SK-N-SH treated with all-trans-retinoic acid at 6 μM for 48 hours (cell line): ENCODE measurements at regions not wholly inside any gene's neighbourhood (a gene's known extent, or its start where the extent isn't known, plus 50 kb on each side); places are given as distances from the start of the nearest gene placed in this dataset.

ENCODE experiments used
- ATAC-seq: fragments of 200-7000 bp; cut with Tn5 transposase; 3 replicates; pipeline ENCODE4 v1.9.1; 2020; ENCODE audit warnings: mild to moderate bottlenecking, moderate library complexity
- ARNTL ChIP-seq: fragments of 450-650 bp; formaldehyde crosslinking; IDR thresholded peaks from 2 replicates; pipeline ENCODE4 v1.5.0; 2020; ENCODE audit warnings: low read depth, mild to moderate bottlenecking, moderate library complexity, borderline replicate concordance
- CREB5 ChIP-seq: fragments of 250-450 bp; sonication (Bioruptor Pico); IDR thresholded peaks from 2 replicates; pipeline ENCODE4 v1.5.1; 2020; ENCODE audit warnings: low read depth, mild to moderate bottlenecking, moderate library complexity
- CSDC2 ChIP-seq: fragments of 250-450 bp; sonication (Bioruptor Pico); IDR thresholded peaks from 2 replicates; pipeline ENCODE4 v1.5.0; 2020; ENCODE audit warnings: mild to moderate bottlenecking, moderate library complexity
- CSRNP3 ChIP-seq: fragments of 250-450 bp; sonication (Bioruptor Pico); IDR thresholded peaks from 2 replicates; pipeline ENCODE4 v1.5.1; 2021; ENCODE audit warnings: mild to moderate bottlenecking, moderate library complexity
- ESRRG ChIP-seq: fragments of 250-450 bp; sonication (Bioruptor Pico); IDR thresholded peaks from 2 replicates; pipeline ENCODE4 v1.6.1; 2021; ENCODE audit warnings: mild to moderate bottlenecking
- GLIS3 ChIP-seq: fragments of 250-450 bp; sonication (Bioruptor Pico); IDR thresholded peaks from 2 replicates; pipeline ENCODE4 v1.5.0; 2020; ENCODE audit warnings: mild to moderate bottlenecking, moderate library complexity
- ISL1 ChIP-seq: fragments of 250-450 bp; sonication (Bioruptor Pico); IDR thresholded peaks from 2 replicates; pipeline ENCODE4 v2.1.2; 2022; ENCODE audit warnings: mild to moderate bottlenecking, moderate library complexity
- OSR1 ChIP-seq: fragments of 250-450 bp; sonication (Bioruptor Pico); IDR thresholded peaks from 2 replicates; pipeline ENCODE4 v1.8.0; 2022; ENCODE audit warnings: moderate library complexity, mild to moderate bottlenecking, inconsistent platforms
- PATZ1 ChIP-seq: fragments of 250-450 bp; sonication (Bioruptor Pico); IDR thresholded peaks from 2 replicates; pipeline ENCODE4 v1.8.0; 2020; ENCODE audit warnings: mild to moderate bottlenecking, moderate library complexity, borderline replicate concordance
- PPARA ChIP-seq: fragments of 250-450 bp; sonication (Bioruptor Pico); IDR thresholded peaks from 2 replicates; pipeline ENCODE4 v1.5.0; 2020; ENCODE audit warnings: mild to moderate bottlenecking, borderline replicate concordance
- RARB ChIP-seq: fragments of 250-450 bp; sonication (Bioruptor Pico); IDR thresholded peaks from 2 replicates; pipeline ENCODE4 v1.8.0; 2021; ENCODE audit warnings: mild to moderate bottlenecking, moderate library complexity
- SNAI2 ChIP-seq: fragments of 250-450 bp; sonication (Bioruptor Pico); IDR thresholded peaks from 2 replicates; pipeline ENCODE4 v1.5.0; 2020; ENCODE audit warnings: mild to moderate bottlenecking, moderate library complexity
- TCF4 ChIP-seq: fragments of 250-450 bp; sonication (Bioruptor Pico); IDR thresholded peaks from 2 replicates; pipeline ENCODE4 v1.8.0; 2021; ENCODE audit warnings: mild to moderate bottlenecking, moderate library complexity, borderline replicate concordance
- TOX ChIP-seq: fragments of 250-450 bp; sonication (Bioruptor Pico); IDR thresholded peaks from 2 replicates; pipeline ENCODE4 v1.8.0; 2021; ENCODE audit warnings: mild to moderate bottlenecking, moderate library complexity, borderline replicate concordance
- TSHZ2 ChIP-seq: fragments of 250-450 bp; sonication (Bioruptor Pico); IDR thresholded peaks from 2 replicates; pipeline ENCODE4 v1.5.0; 2020; ENCODE audit warnings: mild to moderate bottlenecking, moderate library complexity
- ZC3H10 ChIP-seq: fragments of 250-450 bp; sonication (Bioruptor Pico); IDR thresholded peaks from 2 replicates; pipeline ENCODE4 v1.5.1; 2021; ENCODE audit warnings: mild to moderate bottlenecking, moderate library complexity
- ZFP3 ChIP-seq: fragments of 250-450 bp; sonication (Bioruptor Pico); IDR thresholded peaks from 2 replicates; pipeline ENCODE4 v1.5.0; 2020; ENCODE audit warnings: mild to moderate bottlenecking, moderate library complexity
- ZFP30 ChIP-seq: fragments of 450-650 bp; formaldehyde crosslinking; IDR thresholded peaks from 2 replicates; pipeline ENCODE4 v1.5.0; 2022; ENCODE audit warnings: mild to moderate bottlenecking, moderate library complexity
- ZNF565 ChIP-seq: fragments of 450-650 bp; formaldehyde crosslinking; conservative IDR thresholded peaks from 2 replicates; pipeline ENCODE4 v1.5.0; 2020; ENCODE audit warnings: low read depth, mild to moderate bottlenecking, moderate library complexity
- ZNF70 ChIP-seq: fragments of 450-650 bp; formaldehyde crosslinking; IDR thresholded peaks from 2 replicates; pipeline ENCODE4 v1.5.0; 2020; ENCODE audit warnings: mild to moderate bottlenecking, moderate library complexity
- ZNF8 ChIP-seq: fragments of 450-650 bp; formaldehyde crosslinking; IDR thresholded peaks from 2 replicates; pipeline ENCODE4 v1.5.0; 2020; ENCODE audit warnings: mild to moderate bottlenecking, moderate library complexity

- ATAC-seq: no peak
- TF ChIP-seq ZNF8 (no peak), CSDC2 (CRISPR knock-in tag) (no peak), TOX (CRISPR knock-in tag) (no peak), TSHZ2 (CRISPR knock-in tag) (no peak), TCF4 (no peak), OSR1 (CRISPR knock-in tag) (no peak), ZFP30 (no peak), CREB5 (no peak), ZNF565 (no peak), RARB (CRISPR knock-in tag) (no peak), ZNF70 (CRISPR knock-in tag) (no peak), CSRNP3 (CRISPR knock-in tag) (no peak)
Observed at GRCh38 chr7:10316488-10316887, 657.2 kb upstream of the PHF14 start.

- TF ChIP-seq RARB (CRISPR knock-in tag): no peak
- no peak for TF ChIP-seq ARNTL
- no peak for TF ChIP-seq TOX (CRISPR knock-in tag)
- TF ChIP-seq GLIS3 (CRISPR knock-in tag): no peak
- no peak for TF ChIP-seq OSR1 (CRISPR knock-in tag)
- ATAC-seq: no peak
Observed at GRCh38 chr7:10325395-10325794, 648.3 kb upstream of the PHF14 start.

GRCh38 chr7:10343108-10343507 lies 630.6 kb upstream of the PHF14 start:
- ATAC-seq: no peak
- TF ChIP-seq ZNF70 (CRISPR knock-in tag) (no peak), ZNF8 (no peak), PATZ1 (no peak), SNAI2 (CRISPR knock-in tag) (no peak), ZFP3 (no peak), ZC3H10 (CRISPR knock-in tag) (no peak), RARB (CRISPR knock-in tag) (no peak), ZFP30 (no peak)
- TF ChIP-seq, all 23 proteins: peak for 0

GRCh38 chr7:10346032-10346431 lies 627.6 kb upstream of the PHF14 start:
- no peak for ATAC-seq
- no peak for TF ChIP-seq PPARA (CRISPR knock-in tag)

GRCh38 chr7:10355816-10356215 lies 617.9 kb upstream of the PHF14 start:
- no peak for ATAC-seq
- TF ChIP-seq GLIS3 (CRISPR knock-in tag): no peak
- no peak for TF ChIP-seq ZC3H10 (CRISPR knock-in tag)
- no peak for TF ChIP-seq ESRRG

GRCh38 chr7:10360050-10360449 lies 613.6 kb upstream of the PHF14 start:
- no peak for TF ChIP-seq ZNF8
- TF ChIP-seq ZNF565: no peak
- TF ChIP-seq TSHZ2 (CRISPR knock-in tag): no peak
- no peak for TF ChIP-seq OSR1 (CRISPR knock-in tag)
- no peak for TF ChIP-seq SNAI2 (CRISPR knock-in tag)
- no peak for TF ChIP-seq ZFP30
- no peak for TF ChIP-seq ISL1
- TF ChIP-seq, all 23 proteins: peak for 0
- ATAC-seq: no peak
